ENCODE measurements at regions not wholly inside any gene's neighbourhood (a gene's known extent, or its start where the extent isn't known, plus 50 kb on each side); places are given as distances from the start of the nearest gene placed in this dataset.

DNA sequence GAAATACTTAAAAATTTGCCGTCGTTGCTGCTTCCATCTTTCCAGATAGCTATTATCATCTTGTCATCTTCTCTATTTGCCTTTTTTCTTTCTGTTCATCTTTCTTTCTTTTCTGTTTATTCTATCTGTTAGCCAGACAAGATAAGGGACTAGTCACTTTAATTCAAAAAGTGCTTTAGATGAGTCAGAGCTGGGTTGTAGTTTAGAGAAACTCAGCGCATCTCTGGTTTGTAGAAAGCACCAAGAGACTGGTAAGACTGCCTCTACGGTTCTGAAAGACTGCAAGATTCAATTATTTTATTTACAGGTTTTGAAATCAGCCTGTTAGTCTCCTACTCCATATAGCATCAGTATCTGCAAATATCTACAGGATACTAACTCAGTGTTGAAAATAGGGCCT lies 562.8 kb upstream of the RIOK2 start:
- no peak for DNase-seq

GRCh38 chr5:97750576-97750975 lies 567.5 kb upstream of the RIOK2 start:
- DNase-seq: no peak

- no peak for DNase-seq
Observed at GRCh38 chr5:97751540-97751939, 568.5 kb upstream of the RIOK2 start.

DNA sequence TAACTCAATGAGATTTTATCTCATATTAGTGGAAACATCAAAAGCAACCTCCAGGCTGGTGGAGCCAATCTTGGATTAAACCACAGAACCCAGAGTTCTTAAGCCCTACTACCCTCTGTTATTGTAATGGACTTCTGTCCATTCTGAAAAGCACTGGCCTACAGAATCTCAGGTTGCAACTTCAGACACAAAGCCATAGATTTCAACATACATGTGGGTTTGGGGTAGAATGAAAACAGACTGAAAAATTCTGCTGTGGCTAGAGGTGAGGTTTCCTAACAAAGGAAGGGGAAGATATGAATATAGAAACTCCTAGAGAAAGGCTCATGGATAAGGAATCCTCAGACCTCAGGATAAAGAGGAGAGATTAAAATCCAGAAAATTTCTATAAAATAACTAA lies 569.8 kb upstream of the RIOK2 start:
- no peak for DNase-seq

GRCh38 chr5:97762483-97762882 lies 579.4 kb upstream of the RIOK2 start:
- no peak for DNase-seq

- DNase-seq: no peak
Observed at GRCh38 chr5:97764700-97765099, 581.7 kb upstream of the RIOK2 start.

GRCh38 chr5:97778451-97778850 lies 595.4 kb upstream of the RIOK2 start:
- no peak for DNase-seq

DNA sequence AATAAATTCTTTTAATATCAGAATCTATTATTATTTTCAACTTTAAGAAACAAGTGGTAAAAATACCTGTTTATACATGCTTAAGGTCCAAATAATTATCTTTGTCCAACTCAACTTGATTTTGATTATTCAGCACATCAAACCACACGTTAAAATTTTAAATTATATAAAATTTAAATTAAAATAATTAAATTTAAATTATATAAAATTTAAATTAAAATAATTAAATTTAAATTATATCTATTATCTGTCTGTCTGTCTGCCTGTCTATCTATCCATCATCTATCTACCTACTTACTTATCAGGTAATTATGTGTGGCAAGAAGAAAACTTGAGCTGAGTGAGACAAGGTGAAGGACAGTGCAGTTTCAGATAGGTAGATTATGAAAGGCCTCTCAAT lies 605.3 kb upstream of the RIOK2 start:
- DNase-seq: no peak

DNA sequence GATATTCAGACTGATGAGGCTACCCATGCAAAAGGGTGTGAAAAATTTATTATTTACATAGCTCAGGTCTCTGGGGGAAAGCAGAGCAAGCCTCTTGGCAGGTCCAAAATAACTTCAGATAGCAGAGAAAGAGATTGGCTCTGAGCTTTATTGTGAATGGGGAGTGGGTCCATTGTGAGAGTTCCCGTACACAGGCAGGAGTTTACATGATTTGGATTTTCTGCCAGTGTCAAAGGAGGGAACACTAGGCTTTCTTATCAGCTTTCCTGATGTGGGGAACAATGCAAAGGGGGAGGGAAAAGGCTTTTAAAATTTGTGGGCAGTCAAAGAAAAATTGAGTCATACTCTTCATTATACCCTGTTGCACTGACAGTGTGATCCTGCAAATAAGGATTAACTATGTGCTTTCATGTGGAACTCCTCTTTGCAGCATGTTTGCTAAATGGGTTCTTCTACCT lies 615.0 kb upstream of the RIOK2 start:
- DNase-seq: no peak

DNA sequence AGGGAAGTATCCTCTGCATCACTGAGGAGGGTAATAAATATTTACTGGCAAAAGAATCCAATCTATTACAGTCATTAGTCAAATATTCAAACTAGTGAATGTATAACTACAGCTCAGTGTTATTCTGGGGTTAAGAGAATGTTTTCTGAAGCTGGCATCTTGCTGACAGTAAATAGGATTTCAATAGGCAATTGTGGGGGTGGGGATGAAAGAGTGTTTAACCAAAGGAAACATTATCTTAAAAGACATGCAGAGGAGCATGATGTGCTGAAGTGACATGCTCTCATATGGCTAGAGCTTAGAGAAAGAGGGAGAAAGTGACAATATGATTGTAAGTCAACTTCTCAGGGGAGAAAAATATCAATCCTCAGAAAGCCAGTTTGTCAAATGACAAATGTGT lies 618.4 kb upstream of the RIOK2 start:
- no peak for DNase-seq

- DNase-seq: no peak
Observed at GRCh38 chr5:97820138-97820537, 637.1 kb upstream of the RIOK2 start.

- DNase-seq: no peak
Observed at GRCh38 chr5:97832645-97833296, 649.7 kb upstream of the RIOK2 start.

- no peak for DNase-seq
Observed at GRCh38 chr5:97834561-97834960, 651.5 kb upstream of the RIOK2 start.

GRCh38 chr5:97835112-97835511 lies 652.1 kb upstream of the RIOK2 start:
- no peak for DNase-seq

GRCh38 chr5:97836816-97837215 lies 653.8 kb upstream of the RIOK2 start:
- DNase-seq: no peak

DNA sequence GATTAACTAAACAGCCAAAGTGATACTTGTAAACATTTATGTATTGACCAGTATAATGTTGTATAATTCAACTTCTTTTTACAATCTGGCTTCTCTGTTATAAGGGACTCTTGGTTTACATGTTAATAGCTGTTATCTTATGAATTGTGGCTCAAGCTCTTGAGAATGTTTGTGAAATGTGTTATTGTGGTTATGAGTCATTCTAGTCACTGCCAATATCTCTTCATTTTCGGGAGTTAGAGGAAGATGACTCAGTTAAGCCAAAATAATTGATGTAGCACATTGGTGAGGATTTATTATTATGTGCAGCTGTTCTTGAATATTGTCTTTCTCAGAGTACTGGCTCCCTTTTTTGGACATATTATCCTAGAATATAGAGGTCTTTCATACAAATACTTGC lies 655.2 kb upstream of the RIOK2 start:
- no peak for DNase-seq

GRCh38 chr5:97839341-97840086 lies 656.5 kb upstream of the RIOK2 start:
- DNase-seq: no peak

DNA sequence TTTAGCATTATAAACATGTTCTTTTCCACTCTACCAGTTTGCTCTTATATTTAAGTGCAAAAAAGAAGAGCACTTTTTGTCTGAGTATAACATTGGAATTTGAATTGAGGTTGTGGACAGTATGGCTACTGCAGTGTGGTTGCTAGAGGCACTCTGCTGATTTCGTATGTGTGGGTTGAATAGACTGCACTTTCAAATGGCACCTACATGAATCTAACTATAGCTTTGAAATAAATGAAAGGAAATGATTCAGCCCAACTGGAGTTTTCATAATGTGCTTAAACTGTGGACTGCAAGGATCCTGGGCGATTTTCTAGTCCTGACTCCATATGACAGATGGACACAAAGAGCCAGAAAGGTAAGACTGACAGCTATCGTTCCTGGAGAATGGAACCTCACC lies 657.6 kb upstream of the RIOK2 start:
- no peak for DNase-seq

DNA sequence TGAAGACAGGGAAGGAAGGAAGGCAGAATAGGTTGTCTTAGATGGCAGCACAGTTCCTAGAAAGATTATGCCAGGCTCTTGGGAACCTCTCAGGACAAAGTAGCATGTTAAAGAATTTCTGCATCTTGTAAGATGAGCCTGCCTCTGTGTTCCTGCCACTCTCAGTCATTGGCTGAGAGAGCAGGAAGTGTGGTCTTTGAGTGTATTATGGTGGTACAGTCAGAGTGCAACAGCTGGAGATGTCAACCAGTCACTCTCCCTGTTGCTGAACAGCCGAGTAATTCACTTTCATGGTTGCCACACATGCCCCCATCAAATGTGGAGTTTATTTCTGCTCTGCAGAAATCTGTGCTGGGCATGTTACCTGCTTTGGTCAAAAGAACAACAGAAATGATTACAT lies 659.6 kb upstream of the RIOK2 start:
- DNase-seq: no peak

DNA sequence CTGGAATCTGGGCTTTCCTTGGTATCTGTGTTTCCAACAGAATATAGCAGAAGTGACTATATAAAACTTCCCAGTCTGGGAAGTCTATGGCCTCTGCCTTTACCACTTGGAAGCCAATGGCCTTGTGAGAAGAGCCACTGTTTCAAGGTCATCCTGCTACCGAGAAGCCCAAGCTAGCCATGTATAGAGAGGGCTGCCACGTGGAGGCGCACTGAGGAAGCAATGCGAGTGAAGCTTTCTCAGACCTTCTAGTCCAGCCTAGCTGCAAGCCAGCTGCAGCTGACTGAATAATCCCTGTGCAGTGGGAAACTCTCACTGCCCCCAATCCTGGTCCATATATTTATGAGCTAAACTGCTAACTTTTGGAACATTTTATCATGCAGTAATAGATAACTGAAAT lies 661.8 kb upstream of the RIOK2 start:
- no peak for DNase-seq

- DNase-seq: no peak
Observed at GRCh38 chr5:97846643-97847042, 663.6 kb upstream of the RIOK2 start.

- DNase-seq: no peak
Observed at GRCh38 chr5:97847920-97848631, 665.0 kb upstream of the RIOK2 start.

DNA sequence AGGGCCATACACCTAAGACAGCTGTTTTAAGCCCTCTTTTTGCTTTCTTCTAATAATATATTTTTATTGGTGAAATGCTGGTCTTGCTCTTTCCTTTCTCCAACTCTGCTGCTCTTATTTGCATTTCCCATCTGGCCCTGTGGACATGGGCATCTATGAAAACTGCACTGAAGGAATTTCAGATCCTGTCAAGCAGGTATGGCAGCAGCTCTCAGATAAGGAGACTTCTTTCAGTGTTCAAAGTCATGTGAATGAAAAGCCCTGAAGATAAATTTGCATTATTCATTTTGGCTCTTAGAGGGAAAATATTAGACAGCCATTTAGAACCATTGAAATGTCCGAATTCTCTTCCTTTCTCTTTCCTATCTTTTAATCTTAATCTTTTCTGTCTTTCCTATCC lies 668.0 kb upstream of the RIOK2 start:
- DNase-seq: no peak
